ENCODE measurements at regions not wholly inside any gene's neighbourhood (a gene's known extent, or its start where the extent isn't known, plus 50 kb on each side); places are given as distances from the start of the nearest gene placed in this dataset.
A peak's percentile ranks its signal among the peaks of the same experiment; 100 is the strongest.

GRCh38 chr18:27752944-27753343, 424.0 kb downstream of the CDH2 start:
- DNase-seq (ENCODE audit: low read depth), result no peak

- DNase-seq (ENCODE audit: low read depth), result no peak
Measured at GRCh38 chr18:27750923-27751322, 426.0 kb downstream of the CDH2 start.

GRCh38 chr18:27750014-27750413, 426.9 kb downstream of the CDH2 start:
- DNase-seq (ENCODE audit: low read depth), result peak; percentile 83

GRCh38 chr18:27749194-27749593, 427.7 kb downstream of the CDH2 start:
- DNase-seq (ENCODE audit: low read depth), result no peak

- DNase-seq (ENCODE audit: low read depth), result no peak
Measured at GRCh38 chr18:27746241-27746640, 430.7 kb downstream of the CDH2 start.

- DNase-seq (ENCODE audit: low read depth), result peak; percentile 6
Measured at GRCh38 chr18:27735117-27735516, 441.8 kb downstream of the CDH2 start.

GRCh38 chr18:27731211-27731610, 445.7 kb downstream of the CDH2 start:
- no peak for DNase-seq (ENCODE audit: low read depth)

GRCh38 chr18:27728659-27729058, 448.3 kb downstream of the CDH2 start:
- no peak for DNase-seq (ENCODE audit: low read depth)

- no peak for DNase-seq (ENCODE audit: low read depth)
Measured at GRCh38 chr18:27724362-27724761, 452.6 kb downstream of the CDH2 start.

GRCh38 chr18:27723168-27723567, 453.8 kb downstream of the CDH2 start:
- peak; percentile 76 for DNase-seq (ENCODE audit: low read depth)

- DNase-seq (ENCODE audit: low read depth), result no peak
Measured at GRCh38 chr18:27719680-27720079, 457.2 kb downstream of the CDH2 start.

GRCh38 chr18:27717816-27718215, 459.1 kb downstream of the CDH2 start:
- no peak for DNase-seq (ENCODE audit: low read depth)

GRCh38 chr18:27717250-27717649, 459.7 kb downstream of the CDH2 start:
- DNase-seq (ENCODE audit: low read depth), result no peak

- DNase-seq (ENCODE audit: low read depth), result peak; percentile 61
Measured at GRCh38 chr18:27715751-27716150, 461.2 kb downstream of the CDH2 start.

- DNase-seq (ENCODE audit: low read depth), result peak; percentile 79
Measured at GRCh38 chr18:27713738-27714095, 463.2 kb downstream of the CDH2 start.

GRCh38 chr18:27713037-27713737, 463.7 kb downstream of the CDH2 start:
- no peak for DNase-seq (ENCODE audit: low read depth)

GRCh38 chr18:27712066-27712465, 464.9 kb downstream of the CDH2 start:
- DNase-seq (ENCODE audit: low read depth), result no peak

- no peak for DNase-seq (ENCODE audit: low read depth)
Measured at GRCh38 chr18:27711382-27711781, 465.5 kb downstream of the CDH2 start.

GRCh38 chr18:27709344-27709743, 467.6 kb downstream of the CDH2 start:
- peak; percentile 25 for DNase-seq (ENCODE audit: low read depth)

GRCh38 chr18:27707201-27707600, 469.7 kb downstream of the CDH2 start:
- no peak for DNase-seq (ENCODE audit: low read depth)

GRCh38 chr18:27704736-27705361, 472.1 kb downstream of the CDH2 start:
- no peak for DNase-seq (ENCODE audit: low read depth)

- DNase-seq (ENCODE audit: low read depth), result no peak
Measured at GRCh38 chr18:27699137-27699536, 477.8 kb downstream of the CDH2 start.

- no peak for DNase-seq (ENCODE audit: low read depth)
Measured at GRCh38 chr18:27696148-27696547, 480.8 kb downstream of the CDH2 start.

- no peak for DNase-seq (ENCODE audit: low read depth)
Measured at GRCh38 chr18:27695503-27695902, 481.4 kb downstream of the CDH2 start.
